GM23338 (cell line): ENCODE measurements at regions not wholly inside any gene's neighbourhood (a gene's known extent, or its start where the extent isn't known, plus 50 kb on each side); places are given as distances from the start of the nearest gene placed in this dataset.

ENCODE experiments used
- ATAC-seq: fragments of 200-7000 bp; cut with Tn5 transposase; 3 replicates; pipeline ENCODE4 v1.9.1; 2020
- DNase-seq: peaks from one replicate; pipeline ENCODE4 v3.0.0-alpha.2; 2015; ENCODE audit warnings: low spot score
- H2AFZ ChIP-seq: fragments of 200-600 bp; sonication (generic); 2 replicates; pipeline ENCODE4 v1.8.0; 2016; ENCODE audit warnings: antibody characterized with exemption, mild to moderate bottlenecking, moderate library complexity
- H3F3A ChIP-seq: fragments of 200-600 bp; sonication (generic); replicated peaks from 2 replicates; pipeline ENCODE4 v1.8.0; 2017; ENCODE audit warnings: antibody characterized with exemption, mixed run types, low read depth
- H3K27ac ChIP-seq: fragments of 200-600 bp; sonication (generic); 2 replicates; pipeline ENCODE4 v1.6.1; 2016; ENCODE audit warnings: low read depth
- H3K27me3 ChIP-seq: fragments of 200-600 bp; sonication (generic); 2 replicates; pipeline ENCODE4 v1.8.0; 2016; ENCODE audit warnings: mild to moderate bottlenecking, mixed run types, moderate library complexity; ENCODE audit not compliant: insufficient read depth
- H3K36me3 ChIP-seq: fragments of 200-600 bp; sonication (generic); 2 replicates; pipeline ENCODE4 v1.8.0; 2016; ENCODE audit warnings: mild to moderate bottlenecking; ENCODE audit not compliant: insufficient read depth
- H3K4me1 ChIP-seq: fragments of 200-600 bp; sonication (generic); 2 replicates; pipeline ENCODE4 v1.8.0; 2016; ENCODE audit warnings: mild to moderate bottlenecking, moderate library complexity; ENCODE audit not compliant: insufficient read depth
- H3K4me2 ChIP-seq: fragments of 200-600 bp; sonication (generic); 2 replicates; pipeline ENCODE4 v1.7.1; 2017; ENCODE audit warnings: mixed run types
- H3K4me3 ChIP-seq: fragments of 200-600 bp; sonication (generic); 2 replicates; pipeline ENCODE4 v1.6.1; 2016; ENCODE audit warnings: mixed run types
- H3K79me2 ChIP-seq: fragments of 200-600 bp; sonication (generic); replicated peaks from 2 replicates; pipeline ENCODE4 v1.8.0; 2017; ENCODE audit warnings: mild to moderate bottlenecking; ENCODE audit not compliant: insufficient read depth
- H3K9me2 ChIP-seq: fragments of 200-600 bp; sonication (generic); 2 replicates; pipeline ENCODE4 v1.8.0; 2017; ENCODE audit not compliant: insufficient read depth
- H4K20me1 ChIP-seq: fragments of 200-600 bp; sonication (generic); replicated peaks from 2 replicates; pipeline ENCODE4 v1.8.0; 2017; ENCODE audit warnings: mild to moderate bottlenecking; ENCODE audit not compliant: insufficient read depth
- H3K27ac Mint-ChIP-seq: 2 replicates; pipeline ENCODE4 v1.8.0; 2020; ENCODE audit warnings: inconsistent platforms, mild to moderate bottlenecking, moderate library complexity, mixed read lengths
- H3K27me3 Mint-ChIP-seq: 3 replicates; pipeline ENCODE4 v1.8.0; 2022; ENCODE audit warnings: low read depth, mild to moderate bottlenecking, moderate library complexity, mixed read lengths, inconsistent platforms; ENCODE audit not compliant: insufficient read depth, poor library complexity
- H3K36me3 Mint-ChIP-seq: 3 replicates; pipeline ENCODE4 v1.8.0; 2021; ENCODE audit warnings: low read depth, mild to moderate bottlenecking, inconsistent platforms, moderate library complexity, mixed read lengths
- H3K4me1 Mint-ChIP-seq: 3 replicates; pipeline ENCODE4 v1.8.0; 2020; ENCODE audit warnings: mild to moderate bottlenecking, inconsistent platforms, mixed read lengths
- H3K4me3 Mint-ChIP-seq: 3 replicates; pipeline ENCODE4 v1.8.0; 2021; ENCODE audit warnings: moderate library complexity, mild to moderate bottlenecking, inconsistent platforms, mixed read lengths
- H3K9me3 Mint-ChIP-seq: 3 replicates; pipeline ENCODE4 v1.8.0; 2020; ENCODE audit warnings: moderate library complexity, mild to moderate bottlenecking, inconsistent platforms, mixed read lengths
- CREB1 ChIP-seq: fragments of 250-450 bp; sonication (Bioruptor Pico); IDR thresholded peaks from 2 replicates; pipeline ENCODE4 v1.5.0; 2020; ENCODE audit warnings: low read depth, mild to moderate bottlenecking, moderate library complexity
- EZH2 ChIP-seq: fragments of 200-600 bp; sonication (generic); IDR thresholded peaks from one replicate; pipeline ENCODE4 v1.8.0; 2017; ENCODE audit warnings: antibody characterized with exemption, mild to moderate bottlenecking, low read depth; ENCODE audit not compliant: unreplicated experiment
- EZH2phosphoT487 ChIP-seq: fragments of 200-600 bp; sonication (generic); IDR thresholded peaks from one replicate; pipeline ENCODE4 v1.8.1; 2018; ENCODE audit warnings: antibody characterized with exemption; ENCODE audit not compliant: unreplicated experiment
- JUNB ChIP-seq: IDR thresholded peaks from one replicate; pipeline ENCODE4 v1.6.1; 2016; ENCODE audit warnings: antibody characterized with exemption; ENCODE audit not compliant: unreplicated experiment
- NANOG ChIP-seq: IDR thresholded peaks from 2 replicates; pipeline ENCODE4 v1.6.1; 2016; ENCODE audit warnings: antibody characterized with exemption, borderline replicate concordance
- POLR2AphosphoS5 ChIP-seq: IDR thresholded peaks from 2 replicates; pipeline ENCODE4 v1.6.1; 2016; ENCODE audit warnings: antibody characterized with exemption, low read depth
- STAT1 ChIP-seq: IDR thresholded peaks from one replicate; pipeline ENCODE4 v1.6.1; 2016; ENCODE audit warnings: antibody characterized with exemption; ENCODE audit not compliant: unreplicated experiment
- ZNF114 ChIP-seq: fragments of 250-450 bp; sonication (Bioruptor Pico); IDR thresholded peaks from 2 replicates; pipeline ENCODE4 v1.5.0; 2020; ENCODE audit warnings: mild to moderate bottlenecking, moderate library complexity
- ZNF331 ChIP-seq: fragments of 250-450 bp; sonication (Bioruptor Pico); IDR thresholded peaks from 2 replicates; pipeline ENCODE4 v1.5.0; 2020; ENCODE audit warnings: low read depth, mild to moderate bottlenecking, moderate library complexity
- TF ChIP-seq, protein P1 (sequence below): IDR thresholded peaks from 2 replicates; pipeline ENCODE4 v1.6.1; 2016; ENCODE audit warnings: antibody characterized with exemption
- TF ChIP-seq, protein P2 (sequence below): IDR thresholded peaks from one replicate; pipeline ENCODE4 v1.6.1; 2018; ENCODE audit warnings: antibody characterized with exemption; ENCODE audit not compliant: unreplicated experiment
- TF ChIP-seq, protein P3 (sequence below): fragments of 250-450 bp; sonication (Bioruptor Pico); IDR thresholded peaks from 2 replicates; pipeline ENCODE4 v1.5.0; 2020; ENCODE audit warnings: mild to moderate bottlenecking, moderate library complexity

DNA sequence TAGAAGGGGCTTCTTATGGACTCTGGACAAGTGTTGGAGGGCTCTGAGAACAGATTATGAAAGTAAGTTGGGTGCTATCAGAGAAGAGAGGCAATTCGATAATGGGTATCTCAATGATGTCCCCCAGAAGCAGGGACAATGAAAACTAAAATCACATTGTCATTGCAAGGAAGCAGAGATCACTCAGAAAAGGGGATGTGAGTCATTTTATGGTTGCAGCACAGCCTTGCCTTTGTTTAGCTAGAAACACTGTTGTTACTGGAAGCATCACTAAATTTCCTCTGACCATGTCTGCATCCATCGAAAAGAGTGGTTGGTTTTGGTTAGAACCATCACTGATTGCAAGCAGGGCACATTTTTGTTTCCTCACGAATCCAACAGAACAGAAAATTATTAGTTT is 246.8 kb upstream of the NWD2 start (continued):
- TF ChIP-seq, protein P1, sequence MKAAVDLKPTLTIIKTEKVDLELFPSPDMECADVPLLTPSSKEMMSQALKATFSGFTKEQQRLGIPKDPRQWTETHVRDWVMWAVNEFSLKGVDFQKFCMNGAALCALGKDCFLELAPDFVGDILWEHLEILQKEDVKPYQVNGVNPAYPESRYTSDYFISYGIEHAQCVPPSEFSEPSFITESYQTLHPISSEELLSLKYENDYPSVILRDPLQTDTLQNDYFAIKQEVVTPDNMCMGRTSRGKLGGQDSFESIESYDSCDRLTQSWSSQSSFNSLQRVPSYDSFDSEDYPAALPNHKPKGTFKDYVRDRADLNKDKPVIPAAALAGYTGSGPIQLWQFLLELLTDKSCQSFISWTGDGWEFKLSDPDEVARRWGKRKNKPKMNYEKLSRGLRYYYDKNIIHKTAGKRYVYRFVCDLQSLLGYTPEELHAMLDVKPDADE, result no peak
- TF ChIP-seq EZH2, result no peak
- no peak for TF ChIP-seq POLR2AphosphoS5

DNA sequence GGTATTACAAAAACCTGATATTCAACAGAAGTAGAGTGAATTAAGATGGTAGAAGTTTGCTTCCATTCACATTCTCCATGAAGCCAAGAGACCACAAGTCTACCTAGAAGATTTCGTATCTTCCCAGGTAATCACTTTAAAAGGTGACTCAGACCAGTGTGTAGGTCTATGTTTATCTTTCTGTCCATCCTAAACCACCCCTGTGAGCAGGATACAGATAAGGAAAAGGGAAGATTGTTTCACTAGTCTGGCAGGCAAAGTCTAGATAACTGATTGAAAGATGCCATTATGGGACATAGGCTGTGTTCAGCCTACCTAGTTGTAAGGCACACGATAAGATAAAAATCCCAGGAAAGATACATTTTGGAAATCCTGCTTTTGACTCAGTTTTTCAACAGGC is 244.3 kb upstream of the NWD2 start:
- no peak overlapping the region for H3K4me2 ChIP-seq
- Mint-ChIP-seq H3K4me3 (no peak overlapping the region), H3K9me3 (peaks cover 12% of the 10 kb centered on the region; the same call in 2 of the 3 replicates), H3K4me1 (peaks cover 22% of the 10 kb centered on the region), H3K27ac (no peak overlapping the region), H3K36me3 (peaks cover 11% of the 10 kb centered on the region; the same call in 2 of the 3 replicates), H3K27me3 (no peaks in the 10 kb centered on the region)
- DNase-seq (no peak), ATAC-seq (no peak)
- 0 out of 2 replicates have a peak, but pooled peaks cover 9% of the 10 kb centered on the region for H3K9me2 ChIP-seq
- H3K27me3 ChIP-seq, result no peaks in the 10 kb centered on the region
- no peak overlapping the region for H2AFZ ChIP-seq
- H3K27ac ChIP-seq, result no peak overlapping the region
- H3K4me3 ChIP-seq, result no peak overlapping the region
- H4K20me1 ChIP-seq, result no peaks in the 10 kb centered on the region
- no peaks in the 10 kb centered on the region for H3F3A ChIP-seq
- H3K79me2 ChIP-seq, result no peaks in the 10 kb centered on the region
- H3K4me1 ChIP-seq, result peaks cover 12% of the 10 kb centered on the region
- no peaks in the 10 kb centered on the region for H3K36me3 ChIP-seq
- no peak for TF ChIP-seq STAT1
- TF ChIP-seq, protein P2, sequence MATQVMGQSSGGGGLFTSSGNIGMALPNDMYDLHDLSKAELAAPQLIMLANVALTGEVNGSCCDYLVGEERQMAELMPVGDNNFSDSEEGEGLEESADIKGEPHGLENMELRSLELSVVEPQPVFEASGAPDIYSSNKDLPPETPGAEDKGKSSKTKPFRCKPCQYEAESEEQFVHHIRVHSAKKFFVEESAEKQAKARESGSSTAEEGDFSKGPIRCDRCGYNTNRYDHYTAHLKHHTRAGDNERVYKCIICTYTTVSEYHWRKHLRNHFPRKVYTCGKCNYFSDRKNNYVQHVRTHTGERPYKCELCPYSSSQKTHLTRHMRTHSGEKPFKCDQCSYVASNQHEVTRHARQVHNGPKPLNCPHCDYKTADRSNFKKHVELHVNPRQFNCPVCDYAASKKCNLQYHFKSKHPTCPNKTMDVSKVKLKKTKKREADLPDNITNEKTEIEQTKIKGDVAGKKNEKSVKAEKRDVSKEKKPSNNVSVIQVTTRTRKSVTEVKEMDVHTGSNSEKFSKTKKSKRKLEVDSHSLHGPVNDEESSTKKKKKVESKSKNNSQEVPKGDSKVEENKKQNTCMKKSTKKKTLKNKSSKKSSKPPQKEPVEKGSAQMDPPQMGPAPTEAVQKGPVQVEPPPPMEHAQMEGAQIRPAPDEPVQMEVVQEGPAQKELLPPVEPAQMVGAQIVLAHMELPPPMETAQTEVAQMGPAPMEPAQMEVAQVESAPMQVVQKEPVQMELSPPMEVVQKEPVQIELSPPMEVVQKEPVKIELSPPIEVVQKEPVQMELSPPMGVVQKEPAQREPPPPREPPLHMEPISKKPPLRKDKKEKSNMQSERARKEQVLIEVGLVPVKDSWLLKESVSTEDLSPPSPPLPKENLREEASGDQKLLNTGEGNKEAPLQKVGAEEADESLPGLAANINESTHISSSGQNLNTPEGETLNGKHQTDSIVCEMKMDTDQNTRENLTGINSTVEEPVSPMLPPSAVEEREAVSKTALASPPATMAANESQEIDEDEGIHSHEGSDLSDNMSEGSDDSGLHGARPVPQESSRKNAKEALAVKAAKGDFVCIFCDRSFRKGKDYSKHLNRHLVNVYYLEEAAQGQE, result no peak
- TF ChIP-seq NANOG, result no peak
- TF ChIP-seq POLR2AphosphoS5, result no peak
- TF ChIP-seq ZNF114 (CRISPR knock-in tag), result no peak
- TF ChIP-seq JUNB, result no peak
- no peak for TF ChIP-seq ZNF331 (CRISPR knock-in tag)
- TF ChIP-seq, protein P1, result no peak
- no peak for TF ChIP-seq EZH2phosphoT487
- TF ChIP-seq EZH2, result no peak
- TF ChIP-seq, protein P3, sequence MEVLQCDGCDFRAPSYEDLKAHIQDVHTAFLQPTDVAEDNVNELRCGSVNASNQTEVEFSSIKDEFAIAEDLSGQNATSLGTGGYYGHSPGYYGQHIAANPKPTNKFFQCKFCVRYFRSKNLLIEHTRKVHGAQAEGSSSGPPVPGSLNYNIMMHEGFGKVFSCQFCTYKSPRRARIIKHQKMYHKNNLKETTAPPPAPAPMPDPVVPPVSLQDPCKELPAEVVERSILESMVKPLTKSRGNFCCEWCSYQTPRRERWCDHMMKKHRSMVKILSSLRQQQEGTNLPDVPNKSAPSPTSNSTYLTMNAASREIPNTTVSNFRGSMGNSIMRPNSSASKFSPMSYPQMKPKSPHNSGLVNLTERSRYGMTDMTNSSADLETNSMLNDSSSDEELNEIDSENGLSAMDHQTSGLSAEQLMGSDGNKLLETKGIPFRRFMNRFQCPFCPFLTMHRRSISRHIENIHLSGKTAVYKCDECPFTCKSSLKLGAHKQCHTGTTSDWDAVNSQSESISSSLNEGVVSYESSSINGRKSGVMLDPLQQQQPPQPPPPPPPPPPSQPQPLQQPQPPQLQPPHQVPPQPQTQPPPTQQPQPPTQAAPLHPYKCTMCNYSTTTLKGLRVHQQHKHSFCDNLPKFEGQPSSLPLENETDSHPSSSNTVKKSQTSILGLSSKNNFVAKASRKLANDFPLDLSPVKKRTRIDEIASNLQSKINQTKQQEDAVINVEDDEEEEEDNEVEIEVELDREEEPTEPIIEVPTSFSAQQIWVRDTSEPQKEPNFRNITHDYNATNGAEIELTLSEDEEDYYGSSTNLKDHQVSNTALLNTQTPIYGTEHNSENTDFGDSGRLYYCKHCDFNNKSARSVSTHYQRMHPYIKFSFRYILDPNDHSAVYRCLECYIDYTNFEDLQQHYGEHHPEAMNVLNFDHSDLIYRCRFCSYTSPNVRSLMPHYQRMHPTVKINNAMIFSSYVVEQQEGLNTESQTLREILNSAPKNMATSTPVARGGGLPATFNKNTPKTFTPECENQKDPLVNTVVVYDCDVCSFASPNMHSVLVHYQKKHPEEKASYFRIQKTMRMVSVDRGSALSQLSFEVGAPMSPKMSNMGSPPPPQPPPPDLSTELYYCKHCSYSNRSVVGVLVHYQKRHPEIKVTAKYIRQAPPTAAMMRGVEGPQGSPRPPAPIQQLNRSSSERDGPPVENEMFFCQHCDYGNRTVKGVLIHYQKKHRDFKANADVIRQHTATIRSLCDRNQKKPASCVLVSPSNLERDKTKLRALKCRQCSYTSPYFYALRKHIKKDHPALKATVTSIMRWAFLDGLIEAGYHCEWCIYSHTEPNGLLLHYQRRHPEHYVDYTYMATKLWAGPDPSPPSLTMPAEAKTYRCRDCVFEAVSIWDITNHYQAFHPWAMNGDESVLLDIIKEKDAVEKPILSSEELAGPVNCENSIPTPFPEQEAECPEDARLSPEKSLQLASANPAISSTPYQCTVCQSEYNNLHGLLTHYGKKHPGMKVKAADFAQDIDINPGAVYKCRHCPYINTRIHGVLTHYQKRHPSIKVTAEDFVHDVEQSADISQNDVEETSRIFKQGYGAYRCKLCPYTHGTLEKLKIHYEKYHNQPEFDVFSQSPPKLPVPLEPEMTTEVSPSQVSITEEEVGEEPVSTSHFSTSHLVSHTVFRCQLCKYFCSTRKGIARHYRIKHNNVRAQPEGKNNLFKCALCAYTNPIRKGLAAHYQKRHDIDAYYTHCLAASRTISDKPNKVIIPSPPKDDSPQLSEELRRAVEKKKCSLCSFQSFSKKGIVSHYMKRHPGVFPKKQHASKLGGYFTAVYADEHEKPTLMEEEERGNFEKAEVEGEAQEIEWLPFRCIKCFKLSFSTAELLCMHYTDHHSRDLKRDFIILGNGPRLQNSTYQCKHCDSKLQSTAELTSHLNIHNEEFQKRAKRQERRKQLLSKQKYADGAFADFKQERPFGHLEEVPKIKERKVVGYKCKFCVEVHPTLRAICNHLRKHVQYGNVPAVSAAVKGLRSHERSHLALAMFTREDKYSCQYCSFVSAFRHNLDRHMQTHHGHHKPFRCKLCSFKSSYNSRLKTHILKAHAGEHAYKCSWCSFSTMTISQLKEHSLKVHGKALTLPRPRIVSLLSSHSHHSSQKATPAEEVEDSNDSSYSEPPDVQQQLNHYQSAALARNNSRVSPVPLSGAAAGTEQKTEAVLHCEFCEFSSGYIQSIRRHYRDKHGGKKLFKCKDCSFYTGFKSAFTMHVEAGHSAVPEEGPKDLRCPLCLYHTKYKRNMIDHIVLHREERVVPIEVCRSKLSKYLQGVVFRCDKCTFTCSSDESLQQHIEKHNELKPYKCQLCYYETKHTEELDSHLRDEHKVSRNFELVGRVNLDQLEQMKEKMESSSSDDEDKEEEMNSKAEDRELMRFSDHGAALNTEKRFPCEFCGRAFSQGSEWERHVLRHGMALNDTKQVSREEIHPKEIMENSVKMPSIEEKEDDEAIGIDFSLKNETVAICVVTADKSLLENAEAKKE (CRISPR knock-in tag), result no peak
- no peak for TF ChIP-seq CREB1 (CRISPR knock-in tag)
